ENCODE measurements at regions not wholly inside any gene's neighbourhood (a gene's known extent, or its start where the extent isn't known, plus 50 kb on each side); places are given as distances from the start of the nearest gene placed in this dataset.

GRCh38 chr18:59057969-59058368 is 81.7 kb upstream of the SEC11C start:
- no peaks in the 10 kb centered on the region for H3K9me3 ChIP-seq (ENCODE audit: control insufficient read depth, insufficient read depth, low read length)
- POLR2A ChIA-PET, result no interaction called here
- no peak for TF ChIP-seq CTCF (IDR thresholded peaks at IDR 0.05; ENCODE audit: low read depth, low read length)
- DNase-seq (ENCODE audit: low read depth, low spot score), result peak; percentile 46
- H3K27me3 ChIP-seq (ENCODE audit: control insufficient read depth, insufficient read depth, low read length), result no peaks in the 10 kb centered on the region
- CTCF ChIA-PET, result interaction anchor here (0.5 to 4.6 kb wide), 7 partner anchors 10 to 289 kb away, joined by 3 to 27 read pairs (median 5); no protein-coding TSS in a partner anchor
- no peak overlapping the region for H3K27ac ChIP-seq (ENCODE audit: low read depth, low read length)
- H3K4me3 ChIP-seq (ENCODE audit: low read depth, low read length), result no peak overlapping the region

GRCh38 chr18:59059140-59059539 is 80.5 kb upstream of the SEC11C start:
- TF ChIP-seq CTCF (IDR thresholded peaks at IDR 0.05; ENCODE audit: low read depth, low read length), result no peak
- H3K9me3 ChIP-seq (ENCODE audit: control insufficient read depth, insufficient read depth, low read length), result no peaks in the 10 kb centered on the region
- no peak overlapping the region for H3K27ac ChIP-seq (ENCODE audit: low read depth, low read length)
- DNase-seq (ENCODE audit: low read depth, low spot score), result no peak
- no peak overlapping the region for H3K4me3 ChIP-seq (ENCODE audit: low read depth, low read length)
- POLR2A ChIA-PET, result interaction anchor here (0.7 kb wide), 1 partner anchor 19 kb away, joined by 4 read pairs; no protein-coding TSS in a partner anchor
- CTCF ChIA-PET, result interaction anchor here (1.5 to 4.6 kb wide), 4 partner anchors 11 to 290 kb away, joined by 9 to 27 read pairs (median 15); no protein-coding TSS in a partner anchor
- no peaks in the 10 kb centered on the region for H3K27me3 ChIP-seq (ENCODE audit: control insufficient read depth, insufficient read depth, low read length)

GRCh38 chr18:59060551-59060950 is 79.1 kb upstream of the SEC11C start:
- Histone ChIP-seq H3K9me3 (ENCODE audit: control insufficient read depth, insufficient read depth, low read length) (no peaks in the 10 kb centered on the region), H3K4me3 (ENCODE audit: low read depth, low read length) (no peak overlapping the region), H3K27me3 (ENCODE audit: control insufficient read depth, insufficient read depth, low read length) (no peaks in the 10 kb centered on the region), H3K27ac (ENCODE audit: low read depth, low read length) (no peak overlapping the region)
- CTCF ChIA-PET, result interaction anchor here (0.8 to 4.6 kb wide), 3 partner anchors 10 to 292 kb away, joined by 3 to 27 read pairs (median 9); no protein-coding TSS in a partner anchor
- TF ChIP-seq CTCF (IDR thresholded peaks at IDR 0.05; ENCODE audit: low read depth, low read length), result no peak
- DNase-seq (ENCODE audit: low read depth, low spot score), result no peak
- POLR2A ChIA-PET, result no interaction called here

GRCh38 chr18:59061914-59062642 is 77.6 kb upstream of the SEC11C start:
- no peak for TF ChIP-seq CTCF (IDR thresholded peaks at IDR 0.05; ENCODE audit: low read depth, low read length)
- H3K4me3 ChIP-seq (ENCODE audit: low read depth, low read length), result no peak overlapping the region
- ChIA-PET POLR2A (no interaction called here), CTCF (interaction anchor here (0.9 to 1.0 kb wide), 2 partner anchors 9 to 281 kb away, joined by 4 to 5 read pairs; no protein-coding TSS in a partner anchor)
- no peak overlapping the region for H3K27ac ChIP-seq (ENCODE audit: low read depth, low read length)
- no peak for DNase-seq (ENCODE audit: low read depth, low spot score)
- H3K27me3 ChIP-seq (ENCODE audit: control insufficient read depth, insufficient read depth, low read length), result no peaks in the 10 kb centered on the region
- H3K9me3 ChIP-seq (ENCODE audit: control insufficient read depth, insufficient read depth, low read length), result no peaks in the 10 kb centered on the region

GRCh38 chr18:59062643-59063006 is 77.1 kb upstream of the SEC11C start:
- TF ChIP-seq CTCF (IDR thresholded peaks at IDR 0.05; ENCODE audit: low read depth, low read length), result no peak
- CTCF ChIA-PET, result interaction anchor here (11.1 kb wide), 1 partner anchor 295 kb away, joined by 269 read pairs; no protein-coding TSS in a partner anchor
- Histone ChIP-seq H3K27me3 (ENCODE audit: control insufficient read depth, insufficient read depth, low read length) (no peaks in the 10 kb centered on the region), H3K4me3 (ENCODE audit: low read depth, low read length) (no peak overlapping the region), H3K9me3 (ENCODE audit: control insufficient read depth, insufficient read depth, low read length) (no peaks in the 10 kb centered on the region), H3K27ac (ENCODE audit: low read depth, low read length) (no peak overlapping the region)
- no peak for DNase-seq (ENCODE audit: low read depth, low spot score)
- POLR2A ChIA-PET, result no interaction called here
